HCT116 (cell line): ENCODE measurements at regions not wholly inside any gene's neighbourhood (a gene's known extent, or its start where the extent isn't known, plus 50 kb on each side); places are given as distances from the start of the nearest gene placed in this dataset.

Experiments used
- ATAC-seq: fragments of 200-7000 bp; cut with Tn5 transposase; 2 replicates; pipeline ENCODE4 v1.9.1; 2020; ENCODE audit warnings: mild to moderate bottlenecking, moderate library complexity
- BruUV-seq: library from RNA; stranded (reverse); fragments of 400-500 nt; replicated peaks from 2 replicates; lab custom pipeline; 2021; lab: Mats Ljungman, UMichigan
- CTCF ChIA-PET: fragments of 300-600 bp; sonication (Branson Sonifier 250); formaldehyde crosslinking; loops from one replicate; lab custom pipeline; 2021; ENCODE audit warnings: antibody characterized with exemption; lab: Charles Lee
- POLR2A ChIA-PET: fragments of 300-600, 350-600 bp; sonication (Branson Sonifier 250); formaldehyde crosslinking; loops from one replicate; lab custom pipeline; 2021; ENCODE audit warnings: antibody characterized with exemption; lab: Charles Lee
- RAD21 ChIA-PET, 2 experiments: fragments of 300-600 bp; sonication (Branson Sonifier 250); formaldehyde crosslinking; loops; one replicate each; lab custom pipeline; 2023; ENCODE audit warnings: low total read pairs in 2 of 2; ENCODE audit not compliant: uncharacterized antibody in 2 of 2, unreplicated experiment in 2 of 2, low non-redundant PET in 1 of 2; lab: Charles Lee
- DNase-seq: peaks from one replicate; pipeline ENCODE4 v3.0.0-alpha.2; 2010; ENCODE audit warnings: low read depth, low spot score
- H2AFZ ChIP-seq: fragments of 200-600 bp; shearing (Covaris generic), sonication (generic); 2 replicates; pipeline ENCODE4 v1.6.1; 2017; ENCODE audit warnings: low read depth, mixed run types, mixed read lengths, antibody characterized with exemption, low read length; ENCODE audit not compliant: poor library complexity, severe bottlenecking
- H3K27ac ChIP-seq: 2 replicates; pipeline ENCODE4 v1.5.1; 2012; ENCODE audit warnings: low read depth, low read length
- H3K27me3 ChIP-seq: fragments of 200-600 bp; sonication (generic); 2 replicates; pipeline ENCODE4 v1.6.1; 2016; ENCODE audit warnings: mixed run types, low read length, mixed read lengths; ENCODE audit not compliant: insufficient read depth
- H3K36me3 ChIP-seq, 2 experiments: fragments of 200-500 bp in 1 of 2; fragments of 200-600 bp in 1 of 2; sonication (Bioruptor generic) in 1 of 2; sonication (generic) in 1 of 2; 2 replicates each; pipeline versions ENCODE4 v1.5.1 to v1.6.1; 2014 to 2016; ENCODE audit warnings: low read length in 2 of 2, inconsistent platforms in 1 of 2, mixed read lengths in 1 of 2, mixed run types in 1 of 2; ENCODE audit not compliant: insufficient read depth in 2 of 2, control insufficient read depth in 1 of 2
- H3K4me1 ChIP-seq, 2 experiments: fragments of 200-600 bp in 1 of 2; sonication (generic) in 1 of 2; 2 replicates each; pipeline versions ENCODE4 v1.5.1 to v1.6.1; 2012 to 2017; ENCODE audit warnings: low read length in 2 of 2, inconsistent platforms in 1 of 2, mild to moderate bottlenecking in 1 of 2, mixed read lengths in 1 of 2, mixed run types in 1 of 2, moderate library complexity in 1 of 2; ENCODE audit not compliant: insufficient read depth in 2 of 2, control insufficient read depth in 1 of 2
- H3K4me2 ChIP-seq: fragments of 200-600 bp; sonication (generic); 2 replicates; pipeline ENCODE4 v1.6.1; 2017; ENCODE audit warnings: mixed run types, low read length, mixed read lengths
- H3K4me3 ChIP-seq, 2 experiments: fragments of 200-600 bp in 1 of 2; sonication (generic) in 1 of 2; replicated peaks in 1 of 2; 2 replicates each; pipeline ENCODE4 v1.5.1; 2011 to 2016; ENCODE audit warnings: low read length in 2 of 2, control low read depth in 1 of 2, low read depth in 1 of 2, mild to moderate bottlenecking in 1 of 2, mixed read lengths in 1 of 2, mixed run types in 1 of 2
- H3K79me2 ChIP-seq: fragments of 200-600 bp; sonication (generic); 2 replicates; pipeline ENCODE4 v1.6.1; 2017; ENCODE audit warnings: mild to moderate bottlenecking, mixed run types, low read length, moderate library complexity, mixed read lengths; ENCODE audit not compliant: insufficient read depth
- H3K9ac ChIP-seq: fragments of 200-600 bp; sonication (generic); 2 replicates; pipeline ENCODE4 v1.6.1; 2016; ENCODE audit warnings: low read length, mixed read lengths
- H3K9me2 ChIP-seq: fragments of 200-600 bp; sonication (generic), shearing (Covaris generic); 2 replicates; pipeline ENCODE4 v1.6.1; 2017; ENCODE audit warnings: mixed run types, mild to moderate bottlenecking, moderate library complexity; ENCODE audit not compliant: insufficient read depth
- H3K9me3 ChIP-seq, 2 experiments: fragments of 200-500 bp in 1 of 2; fragments of 200-600 bp in 1 of 2; sonication (Bioruptor generic) in 1 of 2; sonication (generic) in 1 of 2; 2 replicates each; pipeline ENCODE4 v1.6.1; 2014 to 2017; ENCODE audit warnings: low read length in 2 of 2, mixed read lengths in 2 of 2, inconsistent platforms in 1 of 2, low read depth in 1 of 2, mild to moderate bottlenecking in 1 of 2, mixed run types in 1 of 2, moderate library complexity in 1 of 2; ENCODE audit not compliant: control insufficient read depth in 1 of 2, insufficient read depth in 1 of 2
- H4K20me1 ChIP-seq: fragments of 200-600 bp; sonication (generic), shearing (Covaris generic); 2 replicates; pipeline ENCODE4 v1.6.1; 2017; ENCODE audit warnings: mixed run types, mild to moderate bottlenecking, moderate library complexity; ENCODE audit not compliant: insufficient read depth
- CBX3 ChIP-seq: IDR thresholded peaks from 2 replicates; pipeline ENCODE4 v1.6.1; 2012; ENCODE audit warnings: low read depth
- EGR1 ChIP-seq: IDR thresholded peaks from 2 replicates; pipeline ENCODE4 v1.6.1; 2012; ENCODE audit warnings: low read depth
- ELF1 ChIP-seq: IDR thresholded peaks from 2 replicates; pipeline ENCODE4 v1.6.1; 2012; ENCODE audit warnings: low read depth, borderline replicate concordance
- EZH2 ChIP-seq: fragments of 200-600 bp; sonication (generic); IDR thresholded peaks from 2 replicates; pipeline ENCODE4 v1.6.1; 2017; ENCODE audit warnings: antibody characterized with exemption, mixed run types
- EZH2phosphoT487 ChIP-seq: fragments of 200-600 bp; IDR thresholded peaks from 2 replicates; pipeline ENCODE4 v1.6.1; 2018; ENCODE audit warnings: antibody characterized with exemption, borderline replicate concordance
- JUND ChIP-seq: IDR thresholded peaks from 2 replicates; pipeline ENCODE4 v1.6.1; 2012
- RAD21 ChIP-seq: IDR thresholded peaks from 2 replicates; pipeline ENCODE4 v1.6.1; 2012; ENCODE audit warnings: low read depth, mild to moderate bottlenecking
- REST ChIP-seq: IDR thresholded peaks from 2 replicates; pipeline ENCODE4 v1.6.1; 2012; ENCODE audit warnings: low read depth
- TCF7L2 ChIP-seq: IDR thresholded peaks from 2 replicates; pipeline ENCODE4 v1.7.0; 2011; ENCODE audit warnings: borderline replicate concordance, inconsistent platforms; ENCODE audit not compliant: insufficient read depth, insufficient read length; ENCODE audit errors: extremely low read depth
- YY1 ChIP-seq: IDR thresholded peaks from 2 replicates; pipeline ENCODE4 v1.6.1; 2011; ENCODE audit warnings: low read length, low read depth, moderate library complexity, mild to moderate bottlenecking; ENCODE audit not compliant: insufficient replicate concordance; ENCODE audit errors: extremely low read depth
- intact Hi-C: fragments of 100-400 bp; cut with micrococcal nuclease; formaldehyde crosslinking; loops from 2 replicates; pipeline ENCODE4 v1.10.0; 2022

GRCh38 chr6:134506162-134506561 lies 188.2 kb upstream of the SGK1 start:
- RAD21 ChIA-PET, result no interaction called here
- DNase-seq, result no peak
- H2AFZ ChIP-seq, result no peak overlapping the region
- H3K36me3 ChIP-seq, result no peaks in the 10 kb centered on the region
- intact Hi-C loops, result no loop called here
- H3K9ac ChIP-seq, result no peak overlapping the region
- peaks cover 0 to 14% of the 10 kb centered on the region in 2 experiments; a peak in 1 of 4 replicates for H3K4me1 ChIP-seq
- no peaks in the 10 kb centered on the region for H3K79me2 ChIP-seq
- CTCF ChIA-PET, result no interaction called here
- no TSS peak for BruUV-seq
- POLR2A ChIA-PET, result no interaction called here
- no peaks in the 10 kb centered on the region for H3K9me3 ChIP-seq
- TF ChIP-seq RAD21 (no peak), REST (no peak), TCF7L2 (no peak), CBX3 (no peak), YY1 (no peak), ELF1 (no peak), EZH2 (no peak), EGR1 (no peak), EZH2phosphoT487 (no peak), JUND (no peak)
- H3K27ac ChIP-seq, result no peak overlapping the region
- ATAC-seq, result no peak
- H3K27me3 ChIP-seq, result no peaks in the 10 kb centered on the region
- H3K4me2 ChIP-seq, result no peak overlapping the region
- H4K20me1 ChIP-seq, result no peaks in the 10 kb centered on the region
- no peak overlapping the region for H3K4me3 ChIP-seq
- H3K9me2 ChIP-seq, result no peaks in the 10 kb centered on the region
